ENCODE measurements at regions not wholly inside any gene's neighbourhood (a gene's known extent, or its start where the extent isn't known, plus 50 kb on each side); places are given as distances from the start of the nearest gene placed in this dataset.

GRCh38 chr4:22029803-22030202, 81.2 kb upstream of the KCNIP4 start:
- no peak for DNase-seq (ENCODE audit: low read depth in 2 of 2)

DNA sequence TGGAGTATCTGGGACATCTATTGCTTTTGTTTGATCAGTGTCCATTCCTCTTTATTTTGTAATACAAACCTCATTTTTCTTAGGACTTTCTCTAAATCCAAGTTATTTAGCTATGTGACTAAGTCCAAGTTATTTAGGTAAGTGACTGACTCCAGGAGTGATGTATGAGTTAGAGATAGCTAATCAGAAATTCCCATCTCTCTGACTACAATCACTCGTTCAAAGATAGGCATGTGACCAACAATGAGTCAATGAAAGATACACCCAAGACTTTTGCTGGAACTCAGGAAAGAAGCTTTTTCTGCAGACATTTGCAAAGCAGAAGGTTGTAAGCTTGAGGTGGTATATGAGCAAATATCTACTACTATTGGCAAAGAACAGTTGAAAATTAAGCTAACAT, 72.5 kb upstream of the KCNIP4 start:
- DNase-seq (ENCODE audit: low read depth in 2 of 2), result no peak

- no peak for DNase-seq (ENCODE audit: low read depth in 2 of 2)
Measured at GRCh38 chr4:22020129-22020528, 71.6 kb upstream of the KCNIP4 start.

DNA sequence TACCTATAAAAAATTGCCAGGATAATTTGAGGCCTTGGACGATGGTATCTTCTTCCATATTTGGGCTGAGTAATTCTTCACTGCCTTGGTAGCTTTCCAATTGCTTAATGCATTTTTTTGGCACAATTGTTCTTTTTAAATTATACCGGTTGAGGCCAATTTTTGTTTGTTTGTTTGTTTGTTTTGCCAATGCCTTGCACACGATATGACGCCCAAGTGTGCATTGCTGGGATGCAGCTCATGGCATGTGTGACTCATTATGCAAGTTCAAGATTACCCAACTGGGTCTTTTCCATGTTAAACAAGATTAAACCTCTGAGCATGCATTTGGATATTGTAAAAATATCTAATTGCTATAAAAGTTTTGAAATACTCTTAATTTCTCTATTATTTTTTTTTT, 71.1 kb upstream of the KCNIP4 start:
- no peak for DNase-seq (ENCODE audit: low read depth in 2 of 2)

- no peak for DNase-seq (ENCODE audit: low read depth in 2 of 2)
Measured at GRCh38 chr4:22014222-22014741, 65.7 kb upstream of the KCNIP4 start.

DNA sequence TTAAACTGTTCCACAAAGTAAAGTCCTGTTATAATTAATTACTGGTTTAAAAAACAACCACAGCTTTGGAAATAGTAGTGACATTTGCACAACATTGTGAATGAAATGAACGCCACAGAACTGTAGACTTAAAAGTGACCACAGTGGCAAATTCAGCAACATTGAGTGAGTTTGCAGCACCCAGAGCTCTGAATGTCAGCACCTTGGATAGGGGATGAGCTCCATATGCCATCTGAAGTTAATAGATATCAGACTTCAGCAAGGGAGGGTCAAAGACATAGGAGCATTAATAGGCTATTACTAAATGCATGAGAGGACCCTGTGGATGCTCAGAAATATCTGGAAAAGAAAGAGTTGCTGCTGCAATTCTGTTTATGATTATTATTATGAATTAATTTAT, 55.3 kb upstream of the KCNIP4 start:
- DNase-seq (ENCODE audit: low read depth in 2 of 2), result no peak

Measured in dermis microvascular lymphatic vessel endothelial cell (primary cell).